IMR-90 (cell line): ENCODE measurements at regions not wholly inside any gene's neighbourhood (a gene's known extent, or its start where the extent isn't known, plus 50 kb on each side); places are given as distances from the start of the nearest gene placed in this dataset.

Source experiments
- ATAC-seq: fragments of 200-7000 bp; cut with Tn5 transposase; 2 replicates; pipeline ENCODE4 v1.9.1; 2020; ENCODE audit warnings: low read depth, mild to moderate bottlenecking, moderate library complexity
- BruUV-seq: library from RNA; stranded (reverse); fragments of 400-500 nt; replicated peaks from 2 replicates; lab custom pipeline; 2021; lab: Mats Ljungman, UMichigan
- CTCF ChIA-PET: fragments of 300-600 bp; formaldehyde crosslinking; extraction: SDS; loops from one replicate; lab custom pipeline; 2021; ENCODE audit warnings: antibody characterized with exemption; lab: Yijun Ruan, JAX
- POLR2A ChIA-PET: fragments of 300-600 bp; sonication (Branson Sonifier 250); formaldehyde crosslinking; loops from one replicate; lab custom pipeline; 2022; ENCODE audit warnings: antibody characterized with exemption; ENCODE audit not compliant: unreplicated experiment; lab: Charles Lee
- DNase-seq: peaks from one replicate; pipeline ENCODE4 v3.0.0; 2013
- H2AFZ ChIP-seq: replicated peaks from 2 replicates; pipeline ENCODE3; 2013; ENCODE audit warnings: low read length, mild to moderate bottlenecking; ENCODE audit not compliant: poor library complexity
- H2AK5ac ChIP-seq: 2 replicates; pipeline ENCODE4 v1.6.1; 2013; ENCODE audit warnings: low read depth, low read length, inconsistent platforms
- H2AK9ac ChIP-seq: replicated peaks from 2 replicates; pipeline ENCODE3; 2013; ENCODE audit warnings: mild to moderate bottlenecking, low read depth, low read length, moderate library complexity; ENCODE audit not compliant: poor library complexity
- H2BK120ac ChIP-seq: 2 replicates; pipeline ENCODE4 v1.6.1; 2013; ENCODE audit warnings: low read depth, low read length, inconsistent platforms
- H2BK15ac ChIP-seq: 3 replicates; pipeline ENCODE4 v1.6.1; 2013; ENCODE audit warnings: low read depth, low read length, inconsistent platforms
- H2BK20ac ChIP-seq: 2 replicates; pipeline ENCODE4 v1.6.1; 2013; ENCODE audit warnings: low read depth, mild to moderate bottlenecking, inconsistent platforms, low read length, moderate library complexity
- H2BK5ac ChIP-seq: 2 replicates; pipeline ENCODE4 v1.6.1; 2013; ENCODE audit warnings: mild to moderate bottlenecking, low read depth, low read length, inconsistent platforms; ENCODE audit not compliant: poor library complexity, severe bottlenecking
- H3K14ac ChIP-seq: replicated peaks from 2 replicates; pipeline ENCODE4 v1.6.1; 2013; ENCODE audit warnings: low read depth, low read length, inconsistent platforms
- H3K18ac ChIP-seq: 2 replicates; pipeline ENCODE4 v1.6.1; 2013; ENCODE audit warnings: low read depth, low read length, control low read depth
- H3K23ac ChIP-seq: 2 replicates; pipeline ENCODE4 v1.6.1; 2013; ENCODE audit warnings: low read depth, low read length, inconsistent platforms
- H3K27ac ChIP-seq: 2 replicates; pipeline ENCODE4 v1.5.1; 2013; ENCODE audit warnings: mild to moderate bottlenecking, control low read depth, low read length; ENCODE audit not compliant: insufficient read depth
- H3K27me3 ChIP-seq: 2 replicates; pipeline ENCODE4 v1.6.1; 2013; ENCODE audit warnings: low read length; ENCODE audit not compliant: control insufficient read depth, insufficient read depth
- H3K36me3 ChIP-seq: 2 replicates; pipeline ENCODE4 v1.6.1; 2013; ENCODE audit warnings: low read length, mixed read lengths; ENCODE audit not compliant: control insufficient read depth, insufficient read depth
- H3K4ac ChIP-seq: 2 replicates; pipeline ENCODE4 v1.6.1; 2013; ENCODE audit warnings: low read depth, low read length, inconsistent platforms
- H3K4me1 ChIP-seq: 2 replicates; pipeline ENCODE4 v1.6.1; 2013; ENCODE audit warnings: low read length, mixed read lengths; ENCODE audit not compliant: control insufficient read depth, insufficient read depth
- H3K4me2 ChIP-seq: 2 replicates; pipeline ENCODE4 v1.6.1; 2013; ENCODE audit warnings: low read depth, mild to moderate bottlenecking, control low read depth, low read length, moderate library complexity
- H3K4me3 ChIP-seq: 2 replicates; pipeline ENCODE4 v1.5.1; 2013; ENCODE audit warnings: low read depth, mild to moderate bottlenecking, control low read depth, low read length, moderate library complexity; ENCODE audit not compliant: insufficient read depth
- H3K56ac ChIP-seq: 2 replicates; pipeline ENCODE4 v1.6.1; 2013; ENCODE audit warnings: low read length, inconsistent platforms; ENCODE audit not compliant: insufficient read depth; ENCODE audit errors: extremely low read depth
- H3K79me1 ChIP-seq, 2 experiments: 2 replicates each; pipeline ENCODE4 v1.6.1; 2013; ENCODE audit warnings: low read length in 2 of 2, inconsistent platforms in 1 of 2, low read depth in 1 of 2
- H3K9ac ChIP-seq: 2 replicates; pipeline ENCODE4 v1.6.1; 2013; ENCODE audit warnings: low read depth, low read length, control low read depth
- H3K9me1 ChIP-seq: 2 replicates; pipeline ENCODE4 v1.6.1; 2013; ENCODE audit warnings: low read length, inconsistent platforms; ENCODE audit not compliant: insufficient read depth
- H3K9me3 ChIP-seq: 2 replicates; pipeline ENCODE4 v1.6.1; 2013; ENCODE audit warnings: low read length; ENCODE audit not compliant: control insufficient read depth, insufficient read depth
- H4K20me1 ChIP-seq: 2 replicates; pipeline ENCODE4 v1.6.1; 2013; ENCODE audit warnings: low read length, inconsistent platforms; ENCODE audit not compliant: insufficient read depth
- H4K5ac ChIP-seq: 2 replicates; pipeline ENCODE4 v1.6.1; 2013; ENCODE audit warnings: mild to moderate bottlenecking, low read depth, low read length, control low read depth
- H4K8ac ChIP-seq, 2 experiments: 2 replicates each; pipeline ENCODE4 v1.6.1; 2013; ENCODE audit warnings: low read depth in 2 of 2, low read length in 2 of 2, control low read depth in 1 of 2, inconsistent platforms in 1 of 2
- H4K91ac ChIP-seq: 2 replicates; pipeline ENCODE4 v1.6.1; 2013; ENCODE audit warnings: low read depth, low read length, inconsistent platforms; ENCODE audit not compliant: insufficient read depth
- BHLHE40 ChIP-seq: fragments of 150-350 bp; IDR thresholded peaks from 2 replicates; pipeline ENCODE4 v1.6.1; 2016; ENCODE audit warnings: mild to moderate bottlenecking, low read depth, low read length
- CEBPB ChIP-seq: IDR thresholded peaks from 2 replicates; pipeline ENCODE4 v1.6.1; 2012; ENCODE audit warnings: low read depth, low read length, improper control_type of control experiment
- CHD1 ChIP-seq: IDR thresholded peaks from 2 replicates; pipeline ENCODE4 v1.6.1; 2012; ENCODE audit warnings: low read depth, low read length, improper control_type of control experiment
- FOS ChIP-seq: fragments of 150-350 bp; IDR thresholded peaks from 2 replicates; pipeline ENCODE4 v1.6.1; 2016; ENCODE audit warnings: low read depth, low read length
- MAFK ChIP-seq: IDR thresholded peaks from 2 replicates; pipeline ENCODE4 v1.6.1; 2012; ENCODE audit warnings: low read depth, low read length, improper control_type of control experiment
- MAZ ChIP-seq: IDR thresholded peaks from 2 replicates; pipeline ENCODE4 v1.6.1; 2012; ENCODE audit warnings: low read depth, mild to moderate bottlenecking, low read length, improper control_type of control experiment, moderate library complexity, borderline replicate concordance
- MXI1 ChIP-seq: IDR thresholded peaks from 2 replicates; pipeline ENCODE4 v1.6.1; 2012; ENCODE audit warnings: low read depth, mild to moderate bottlenecking, low read length, moderate library complexity, borderline replicate concordance
- NFE2L2 ChIP-seq: fragments of 150-350 bp; IDR thresholded peaks from 2 replicates; pipeline ENCODE4 v1.6.1; 2016; ENCODE audit warnings: low read depth, mild to moderate bottlenecking, low read length
- POLR2A ChIP-seq: IDR thresholded peaks from 2 replicates; pipeline ENCODE4 v1.6.1; 2012; ENCODE audit warnings: mild to moderate bottlenecking, low read depth, low read length
- RAD21 ChIP-seq: IDR thresholded peaks from 2 replicates; pipeline ENCODE4 v1.6.1; 2012; ENCODE audit warnings: low read length, improper control_type of control experiment
- RCOR1 ChIP-seq: IDR thresholded peaks from 2 replicates; pipeline ENCODE4 v1.6.1; 2012; ENCODE audit warnings: mild to moderate bottlenecking, low read length, improper control_type of control experiment; ENCODE audit not compliant: insufficient replicate concordance
- RFX5 ChIP-seq: IDR thresholded peaks from 2 replicates; pipeline ENCODE4 v1.8.0; 2012; ENCODE audit warnings: low read depth, mild to moderate bottlenecking, low read length, moderate library complexity
- SMC3 ChIP-seq: fragments of 150-350 bp; IDR thresholded peaks from 2 replicates; pipeline ENCODE4 v1.6.1; 2016; ENCODE audit warnings: low read depth, mild to moderate bottlenecking, antibody characterized with exemption, low read length, moderate library complexity
- WGBS, 2 experiments: methylation state at CpG; one replicate each; pipeline versions ENCODE4 v1.1.5 to v1.1.7; 2013; ENCODE audit warnings: missing lambda C conversion rate in 2 of 2; ENCODE audit not compliant: insufficient read length in 1 of 2; ENCODE audit errors: extremely low coverage in 2 of 2; 5-methylcytosine and 5-hydroxymethylcytosine counted together
- dilution Hi-C: fragments of 300-500 bp; cut with HindIII; formaldehyde crosslinking; loops from one replicate; pipeline ENCODE4 v1.14.3; 2018; ENCODE audit warnings: low sequenced_read_pairs; ENCODE audit not compliant: unreplicated experiment
- in situ Hi-C: fragments of 300-500 bp; cut with MboI; formaldehyde crosslinking; loops from 3 replicates; pipeline ENCODE4 v1.14.3; 2019; ENCODE audit warnings: low sequenced_read_pairs, inconsistent platforms, mixed read lengths
- intact Hi-C: fragments of 100-400 bp; cut with micrococcal nuclease; formaldehyde crosslinking; loops from 2 replicates; pipeline ENCODE4 v1.10.0; 2022
- TF ChIP-seq, protein P1 (sequence below): fragments of 150-350 bp; IDR thresholded peaks from 2 replicates; pipeline ENCODE4 v1.6.1; 2017; ENCODE audit warnings: mild to moderate bottlenecking, antibody characterized with exemption, low read length, low read depth
- TF ChIP-seq, protein P2 (sequence below): conservative IDR thresholded peaks from 2 replicates; pipeline ENCODE4 v1.5.1; 2012; ENCODE audit warnings: mild to moderate bottlenecking, low read depth, low read length, improper control_type of control experiment
- TF ChIP-seq, protein P3 (sequence below): fragments of 150-350 bp; IDR thresholded peaks from 2 replicates; pipeline ENCODE4 v1.6.1; 2016; ENCODE audit warnings: low read depth, mild to moderate bottlenecking, low read length, moderate library complexity, borderline replicate concordance

DNA sequence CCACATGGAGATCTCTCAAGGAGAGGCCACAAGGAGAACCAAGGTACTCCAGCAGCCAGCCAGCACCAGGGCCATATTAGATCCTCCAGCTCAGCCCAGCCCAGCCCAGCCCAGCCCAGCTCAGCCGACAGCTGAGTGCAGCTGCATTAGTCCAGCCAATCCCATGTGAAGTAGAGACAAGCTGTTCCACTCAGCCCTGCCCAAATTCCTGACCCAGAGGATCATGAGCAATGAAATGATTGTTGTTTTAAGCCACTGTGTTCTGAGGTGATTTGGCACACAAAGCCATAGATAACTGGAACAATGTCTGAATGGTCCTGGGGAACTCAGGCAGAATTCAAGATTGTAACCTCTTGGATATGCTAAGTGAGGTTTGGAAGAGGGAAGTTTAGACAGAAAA is 59.5 kb upstream of the BMP2 start:
- Histone ChIP-seq H3K4me1 (peaks cover 29% of the 10 kb centered on the region), H3K27ac (peak overlapping the region; percentile 33; the same call in 1 of the 2 replicates), H4K8ac (peak overlapping the region in 1 of 2 experiments; percentile 76; a peak in 3 of 4 replicates), H2BK120ac (peak overlapping the region; percentile 69), H2AFZ (peak overlapping the region; percentile 38), H2AK9ac (no peak overlapping the region), H3K4me2 (no peak overlapping the region; the same call in 1 of the 2 replicates), H3K18ac (peak overlapping the region; percentile 63), H3K4ac (peak overlapping the region; percentile 56), H3K4me3 (no peak overlapping the region), H3K36me3 (no peaks in the 10 kb centered on the region), H3K9me3 (no peaks in the 10 kb centered on the region), H2BK15ac (peak overlapping the region; percentile 77; the same call in 1 of the 3 replicates), H3K27me3 (no peaks in the 10 kb centered on the region), H2BK20ac (peak overlapping the region; percentile 85), H3K23ac (no peak overlapping the region), H2AK5ac (no peak overlapping the region), H4K91ac (peak overlapping the region; percentile 47; the same call in 1 of the 2 replicates), H4K5ac (peak overlapping the region; percentile 54; the same call in 1 of the 2 replicates), H3K9me1 (peaks cover 13% of the 10 kb centered on the region), H2BK5ac (peak overlapping the region; percentile 58), H4K20me1 (no peaks in the 10 kb centered on the region), H3K56ac (no peak overlapping the region), H3K79me1 (no peaks in the 10 kb centered on the region), H3K14ac (peak overlapping the region; percentile 51; the same call in 1 of the 2 replicates), H3K9ac (no peak overlapping the region)
- peak; percentile 84 for DNase-seq
- no CpG with 5 or more reads among the region's 1 CpG for WGBS, 2 experiments
- no TSS peak for BruUV-seq
- ChIA-PET POLR2A (no interaction called here), CTCF (interaction anchor here (0.7 to 1.0 kb wide), 2 partner anchors 42 to 445 kb away, joined by 3 read pairs; no protein-coding TSS in a partner anchor)
- intact Hi-C loops (no loop called here), in situ Hi-C loops (no loop called here), dilution Hi-C loops (no loop called here)
- TF ChIP-seq MAZ (no peak), MAFK (no peak), RFX5 (no peak), POLR2A (no peak), SMC3 (no peak), FOS (no peak), RAD21 (no peak), CHD1 (no peak), MXI1 (no peak), BHLHE40 (no peak; the same call in 1 of the 2 replicates), CEBPB (no peak), NFE2L2 (no peak), RCOR1 (no peak)
- TF ChIP-seq, protein P1, sequence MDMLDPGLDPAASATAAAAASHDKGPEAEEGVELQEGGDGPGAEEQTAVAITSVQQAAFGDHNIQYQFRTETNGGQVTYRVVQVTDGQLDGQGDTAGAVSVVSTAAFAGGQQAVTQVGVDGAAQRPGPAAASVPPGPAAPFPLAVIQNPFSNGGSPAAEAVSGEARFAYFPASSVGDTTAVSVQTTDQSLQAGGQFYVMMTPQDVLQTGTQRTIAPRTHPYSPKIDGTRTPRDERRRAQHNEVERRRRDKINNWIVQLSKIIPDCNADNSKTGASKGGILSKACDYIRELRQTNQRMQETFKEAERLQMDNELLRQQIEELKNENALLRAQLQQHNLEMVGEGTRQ = no peak
- TF ChIP-seq, protein P2, sequence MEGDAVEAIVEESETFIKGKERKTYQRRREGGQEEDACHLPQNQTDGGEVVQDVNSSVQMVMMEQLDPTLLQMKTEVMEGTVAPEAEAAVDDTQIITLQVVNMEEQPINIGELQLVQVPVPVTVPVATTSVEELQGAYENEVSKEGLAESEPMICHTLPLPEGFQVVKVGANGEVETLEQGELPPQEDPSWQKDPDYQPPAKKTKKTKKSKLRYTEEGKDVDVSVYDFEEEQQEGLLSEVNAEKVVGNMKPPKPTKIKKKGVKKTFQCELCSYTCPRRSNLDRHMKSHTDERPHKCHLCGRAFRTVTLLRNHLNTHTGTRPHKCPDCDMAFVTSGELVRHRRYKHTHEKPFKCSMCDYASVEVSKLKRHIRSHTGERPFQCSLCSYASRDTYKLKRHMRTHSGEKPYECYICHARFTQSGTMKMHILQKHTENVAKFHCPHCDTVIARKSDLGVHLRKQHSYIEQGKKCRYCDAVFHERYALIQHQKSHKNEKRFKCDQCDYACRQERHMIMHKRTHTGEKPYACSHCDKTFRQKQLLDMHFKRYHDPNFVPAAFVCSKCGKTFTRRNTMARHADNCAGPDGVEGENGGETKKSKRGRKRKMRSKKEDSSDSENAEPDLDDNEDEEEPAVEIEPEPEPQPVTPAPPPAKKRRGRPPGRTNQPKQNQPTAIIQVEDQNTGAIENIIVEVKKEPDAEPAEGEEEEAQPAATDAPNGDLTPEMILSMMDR = no peak
- TF ChIP-seq, protein P3, sequence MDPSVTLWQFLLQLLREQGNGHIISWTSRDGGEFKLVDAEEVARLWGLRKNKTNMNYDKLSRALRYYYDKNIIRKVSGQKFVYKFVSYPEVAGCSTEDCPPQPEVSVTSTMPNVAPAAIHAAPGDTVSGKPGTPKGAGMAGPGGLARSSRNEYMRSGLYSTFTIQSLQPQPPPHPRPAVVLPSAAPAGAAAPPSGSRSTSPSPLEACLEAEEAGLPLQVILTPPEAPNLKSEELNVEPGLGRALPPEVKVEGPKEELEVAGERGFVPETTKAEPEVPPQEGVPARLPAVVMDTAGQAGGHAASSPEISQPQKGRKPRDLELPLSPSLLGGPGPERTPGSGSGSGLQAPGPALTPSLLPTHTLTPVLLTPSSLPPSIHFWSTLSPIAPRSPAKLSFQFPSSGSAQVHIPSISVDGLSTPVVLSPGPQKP = no peak
- ATAC-seq = peak; percentile 90
